ENCODE measurements at regions not wholly inside any gene's neighbourhood (a gene's known extent, or its start where the extent isn't known, plus 50 kb on each side); places are given as distances from the start of the nearest gene placed in this dataset.
A peak's percentile ranks its signal among the peaks of the same experiment; 100 is the strongest.

- no peak for TF ChIP-seq CBX3 (IDR thresholded peaks at IDR 0.05; ENCODE audit: low read depth)
- no peak for TF ChIP-seq POLR2AphosphoS5 (IDR thresholded peaks at IDR 0.05; ENCODE audit: low read depth, low read length)
- no peak for TF ChIP-seq POLR2A (IDR thresholded peaks at IDR 0.05; ENCODE audit: borderline replicate concordance, extremely low read depth, insufficient read depth, insufficient read length)
- no peak for TF ChIP-seq FOSL1 (IDR thresholded peaks at IDR 0.05; ENCODE audit: low read depth)
- TF ChIP-seq EGR1 (IDR thresholded peaks at IDR 0.05; ENCODE audit: low read depth), result no peak
- no peak for TF ChIP-seq ZFX (IDR thresholded peaks at IDR 0.05)
- no peak for TF ChIP-seq TCF7L2 (IDR thresholded peaks at IDR 0.05; ENCODE audit: borderline replicate concordance, extremely low read depth, insufficient read depth, insufficient read length)
- no peak for TF ChIP-seq RAD21 (IDR thresholded peaks at IDR 0.05; ENCODE audit: low read depth)
- TF ChIP-seq, protein P1, sequence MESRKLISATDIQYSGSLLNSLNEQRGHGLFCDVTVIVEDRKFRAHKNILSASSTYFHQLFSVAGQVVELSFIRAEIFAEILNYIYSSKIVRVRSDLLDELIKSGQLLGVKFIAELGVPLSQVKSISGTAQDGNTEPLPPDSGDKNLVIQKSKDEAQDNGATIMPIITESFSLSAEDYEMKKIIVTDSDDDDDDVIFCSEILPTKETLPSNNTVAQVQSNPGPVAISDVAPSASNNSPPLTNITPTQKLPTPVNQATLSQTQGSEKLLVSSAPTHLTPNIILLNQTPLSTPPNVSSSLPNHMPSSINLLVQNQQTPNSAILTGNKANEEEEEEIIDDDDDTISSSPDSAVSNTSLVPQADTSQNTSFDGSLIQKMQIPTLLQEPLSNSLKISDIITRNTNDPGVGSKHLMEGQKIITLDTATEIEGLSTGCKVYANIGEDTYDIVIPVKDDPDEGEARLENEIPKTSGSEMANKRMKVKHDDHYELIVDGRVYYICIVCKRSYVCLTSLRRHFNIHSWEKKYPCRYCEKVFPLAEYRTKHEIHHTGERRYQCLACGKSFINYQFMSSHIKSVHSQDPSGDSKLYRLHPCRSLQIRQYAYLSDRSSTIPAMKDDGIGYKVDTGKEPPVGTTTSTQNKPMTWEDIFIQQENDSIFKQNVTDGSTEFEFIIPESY (IDR thresholded peaks at IDR 0.05; ENCODE audit: extremely low read depth, insufficient replicate concordance, low read length), result no peak
- TF ChIP-seq SP1 (IDR thresholded peaks at IDR 0.05; ENCODE audit: low read depth), result no peak
- no peak for TF ChIP-seq SRF (IDR thresholded peaks at IDR 0.05; ENCODE audit: low read depth)
Observed at GRCh38 chr3:162385387-162385786, 888.8 kb downstream of the OTOL1 start (continued).

GRCh38 chr3:162390891-162391290 lies 894.3 kb downstream of the OTOL1 start:
- no TSS peak for BruUV-seq (replicated peaks)
- H3K27ac ChIP-seq (ENCODE audit: low read depth, low read length), result no peak overlapping the region
- DNase-seq (ENCODE audit: low read depth, low spot score), result peak; percentile 37

More at GRCh38 chr3:162390891-162391290, 894.3 kb downstream of the OTOL1 start:
- Histone ChIP-seq H3K4me2 (ENCODE audit: low read length) (peak overlapping the region; percentile 25), H3K9me2 (ENCODE audit: insufficient read depth) (no peaks in the 10 kb centered on the region), H3K4me3 (replicated peaks in 1 of 2; ENCODE audit: low read depth in 1 of 2, low read length in 2 of 2) (no peak overlapping the region), H3K9me3 (ENCODE audit: control insufficient read depth in 1 of 2, insufficient read depth in 1 of 2, low read depth in 1 of 2, low read length in 2 of 2) (no peaks in the 10 kb centered on the region), H3K27me3 (ENCODE audit: insufficient read depth, low read length) (no peaks in the 10 kb centered on the region), H4K20me1 (ENCODE audit: insufficient read depth) (no peaks in the 10 kb centered on the region), H3K36me3 (ENCODE audit: control insufficient read depth in 1 of 2, insufficient read depth in 2 of 2, low read length in 2 of 2) (no peaks in the 10 kb centered on the region), H3K4me1 (ENCODE audit: control insufficient read depth in 1 of 2, insufficient read depth in 2 of 2, low read length in 2 of 2) (peaks cover 0 to 10% of the 10 kb centered on the region in 2 experiments; a peak in 2 of 4 replicates), H3K9ac (ENCODE audit: low read length) (no peak overlapping the region), H3K79me2 (ENCODE audit: insufficient read depth, low read length) (no peaks in the 10 kb centered on the region), H2AFZ (ENCODE audit: low read depth, low read length, poor library complexity, severe bottlenecking) (peak overlapping the region; percentile 74)
- ChIA-PET RAD21 (ENCODE audit: low non-redundant PET in 1 of 2, low total read pairs in 2 of 2, uncharacterized antibody in 2 of 2, unreplicated experiment in 2 of 2) (no interaction called here), POLR2A (no interaction called here), CTCF (no interaction called here)
- intact Hi-C loops (cut with micrococcal nuclease), result no loop called here
- peak; percentile 46 for ATAC-seq
- TF ChIP-seq ELF1 (IDR thresholded peaks at IDR 0.05; ENCODE audit: borderline replicate concordance, low read depth) (no peak), SP1 (IDR thresholded peaks at IDR 0.05; ENCODE audit: low read depth) (peak; percentile 51), CBX3 (IDR thresholded peaks at IDR 0.05; ENCODE audit: low read depth) (peak; percentile 30; the same call in 1 of the 2 replicates), JUND (IDR thresholded peaks at IDR 0.05) (peak; percentile 36; the same call in 1 of the 2 replicates), FOSL1 (IDR thresholded peaks at IDR 0.05; ENCODE audit: low read depth) (peak; percentile 54), EGR1 (IDR thresholded peaks at IDR 0.05; ENCODE audit: low read depth) (no peak), ZFX (IDR thresholded peaks at IDR 0.05) (no peak), ZNF274 (IDR thresholded peaks at IDR 0.05; ENCODE audit: low read depth, low read length) (no peak), POLR2AphosphoS5 (IDR thresholded peaks at IDR 0.05; ENCODE audit: low read depth, low read length) (no peak), YY1 (IDR thresholded peaks at IDR 0.05; ENCODE audit: extremely low read depth, insufficient replicate concordance, low read depth, low read length) (no peak), EZH2phosphoT487 (IDR thresholded peaks at IDR 0.05; ENCODE audit: borderline replicate concordance) (no peak)
- TF ChIP-seq, protein P2, sequence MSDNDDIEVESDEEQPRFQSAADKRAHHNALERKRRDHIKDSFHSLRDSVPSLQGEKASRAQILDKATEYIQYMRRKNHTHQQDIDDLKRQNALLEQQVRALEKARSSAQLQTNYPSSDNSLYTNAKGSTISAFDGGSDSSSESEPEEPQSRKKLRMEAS (IDR thresholded peaks at IDR 0.05), result no peak; the same call in 1 of the 2 replicates

All from HCT116 (cell line).